Dedifferentiated amniotic fluid mesenchymal stem cell (primary cell): ENCODE measurements at regions not wholly inside any gene's neighbourhood (a gene's known extent, or its start where the extent isn't known, plus 50 kb on each side); places are given as distances from the start of the nearest gene placed in this dataset.

Experiments used
- DNase-seq: peaks from one replicate; pipeline ENCODE4 v3.0.0-alpha.2; 2016; ENCODE audit errors: extremely low spot score

GRCh38 chr7:17689361-17689902 lies 250.9 kb downstream of the SNX13 start:
- no peak for DNase-seq

DNA sequence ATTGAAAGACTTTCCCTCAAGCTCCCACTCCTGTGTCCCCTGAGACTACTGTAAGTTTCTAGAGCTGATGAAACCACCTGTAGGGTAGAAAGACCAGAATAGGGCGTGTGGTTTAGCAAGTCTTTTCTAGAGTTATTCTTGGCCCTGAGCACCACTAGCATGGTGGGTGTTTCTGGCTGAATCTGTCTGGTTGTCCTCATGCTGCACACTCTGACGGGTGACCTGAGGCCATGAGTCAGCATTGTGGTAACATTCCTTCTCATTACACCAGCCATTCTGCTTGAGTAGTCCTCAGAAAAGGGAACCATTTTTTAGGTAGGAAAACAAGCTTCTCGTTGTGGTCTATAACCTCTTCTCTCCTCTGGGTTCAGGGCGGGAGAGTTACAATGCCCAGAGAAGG lies 250.3 kb downstream of the SNX13 start:
- DNase-seq: peak; percentile 88

DNA sequence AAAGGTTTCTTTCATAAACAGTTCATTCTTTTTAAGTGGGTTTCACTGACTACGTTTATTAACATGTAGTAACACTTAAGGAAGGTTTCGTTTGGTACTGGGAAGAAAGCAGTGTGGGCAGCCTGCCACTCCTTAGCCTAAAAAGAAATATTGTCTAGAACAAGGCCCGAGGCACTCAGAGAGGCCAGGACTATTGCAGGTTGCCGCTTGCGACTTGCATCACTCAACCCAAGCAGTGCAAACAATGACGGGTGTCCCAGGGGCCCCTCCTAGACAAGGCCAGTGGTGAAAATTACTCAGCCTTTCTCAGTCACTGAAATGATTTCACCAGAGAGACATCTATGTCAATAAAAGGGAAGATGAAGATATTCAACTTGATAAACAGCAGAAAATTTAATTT lies 243.9 kb downstream of the SNX13 start:
- DNase-seq: peak; percentile 99

- peak; percentile 61 for DNase-seq
Measured at GRCh38 chr7:17697128-17697881, 243.0 kb downstream of the SNX13 start.

GRCh38 chr7:17699696-17700095 lies 240.6 kb downstream of the SNX13 start:
- no peak for DNase-seq

DNA sequence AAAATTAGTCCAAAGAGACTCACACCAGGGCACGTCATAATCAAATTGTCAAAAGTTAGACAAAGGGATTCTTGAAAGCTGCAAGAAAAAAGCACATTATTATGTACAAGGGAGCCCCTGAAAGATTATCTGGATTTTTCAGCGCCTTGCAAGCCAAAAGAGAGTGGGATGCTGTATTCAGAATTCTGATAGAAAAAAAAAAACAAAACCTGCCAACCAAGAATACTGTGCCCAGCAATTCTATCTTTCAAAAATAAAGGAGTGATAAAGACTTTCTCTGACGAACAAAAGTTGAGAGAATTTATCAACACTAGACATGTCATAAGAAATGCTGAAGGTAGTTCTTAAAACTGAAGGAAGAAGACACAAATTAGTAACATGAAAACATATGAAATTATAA lies 240.2 kb downstream of the SNX13 start:
- no peak for DNase-seq

DNA sequence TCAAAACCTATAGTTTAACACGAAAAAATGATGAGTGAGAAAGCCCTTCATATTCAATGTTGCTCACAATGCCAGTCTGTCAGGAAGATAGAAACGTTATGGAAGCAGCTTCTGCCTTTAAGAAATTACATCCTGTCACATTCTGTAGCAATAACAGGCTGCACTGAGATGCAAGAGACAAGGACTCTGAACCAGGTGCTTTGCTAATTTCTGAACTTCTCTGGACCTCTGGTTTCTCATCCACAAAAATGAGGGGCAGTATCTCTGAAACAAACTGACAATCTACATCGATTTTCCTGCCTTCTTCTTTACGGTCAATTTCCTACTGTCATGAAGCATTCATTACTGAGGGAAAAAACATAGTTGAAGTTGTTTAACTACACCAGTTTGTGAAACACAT lies 234.0 kb downstream of the SNX13 start:
- DNase-seq: no peak

DNA sequence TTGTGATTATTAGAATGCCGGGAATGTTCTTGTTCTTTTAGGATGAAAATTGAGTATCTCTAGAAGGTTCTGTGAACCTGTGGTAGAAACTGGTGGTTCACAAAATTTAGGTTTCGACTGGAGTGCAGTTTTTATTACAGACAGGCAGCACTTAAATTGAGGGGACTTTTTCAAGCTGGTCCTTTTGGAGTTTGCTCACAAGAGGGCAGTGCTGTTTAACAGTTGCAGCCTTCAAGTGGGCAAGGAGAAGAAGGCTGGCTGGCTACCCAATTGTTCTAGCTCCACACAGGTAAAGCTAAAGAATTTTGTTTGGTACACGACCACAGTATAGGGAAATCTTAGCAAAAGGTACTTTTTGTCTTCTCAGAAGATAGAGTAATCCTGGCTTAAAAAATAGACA lies 233.6 kb downstream of the SNX13 start:
- peak; percentile 71 for DNase-seq

DNA sequence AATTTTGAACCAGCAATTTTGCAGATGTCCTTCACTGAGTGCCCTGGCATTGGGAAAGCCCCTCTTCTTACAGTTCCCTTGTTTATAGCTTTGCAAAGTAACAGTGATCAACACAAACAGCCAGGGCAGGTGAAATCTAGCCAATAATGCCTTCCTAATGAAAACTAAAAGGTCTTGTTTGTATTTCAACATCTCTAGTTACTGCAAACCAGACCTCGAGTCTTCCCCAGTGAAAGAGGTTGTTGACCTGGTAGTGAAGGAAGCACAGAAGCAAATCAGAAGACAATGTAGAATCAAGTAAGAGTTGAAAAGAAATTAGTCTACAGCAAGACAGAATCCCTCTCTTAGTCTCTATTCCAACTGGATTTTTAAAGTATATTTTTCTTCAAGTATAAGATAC lies 231.2 kb downstream of the SNX13 start:
- no peak for DNase-seq

- DNase-seq: no peak
Measured at GRCh38 chr7:17709599-17709998, 230.7 kb downstream of the SNX13 start.

DNA sequence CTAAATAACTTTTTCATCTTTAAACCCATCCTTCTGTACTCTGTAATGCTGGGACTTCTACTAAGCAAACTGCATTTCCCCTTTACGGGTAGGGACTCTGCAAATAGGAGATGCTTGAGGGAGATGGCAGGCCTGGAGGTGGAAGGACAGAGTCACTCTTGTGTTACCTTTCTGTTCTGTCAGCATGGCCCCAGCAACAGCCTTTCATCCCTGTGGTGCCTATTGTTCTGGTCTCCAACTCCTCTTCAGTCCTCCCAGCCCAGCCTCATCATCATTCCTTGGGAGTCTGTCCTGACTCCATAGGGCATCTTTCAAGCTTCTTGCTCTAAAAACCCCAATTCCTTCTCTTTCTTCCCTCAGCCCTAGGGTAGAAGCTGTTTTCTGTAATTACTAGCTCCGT lies 230.0 kb downstream of the SNX13 start:
- DNase-seq: no peak

- no peak for DNase-seq
Measured at GRCh38 chr7:17713584-17713983, 226.7 kb downstream of the SNX13 start.

- no peak for DNase-seq
Measured at GRCh38 chr7:17716816-17717215, 223.5 kb downstream of the SNX13 start.

GRCh38 chr7:17719998-17720397 lies 220.3 kb downstream of the SNX13 start:
- no peak for DNase-seq

GRCh38 chr7:17721736-17722285 lies 218.5 kb downstream of the SNX13 start:
- no peak for DNase-seq

DNA sequence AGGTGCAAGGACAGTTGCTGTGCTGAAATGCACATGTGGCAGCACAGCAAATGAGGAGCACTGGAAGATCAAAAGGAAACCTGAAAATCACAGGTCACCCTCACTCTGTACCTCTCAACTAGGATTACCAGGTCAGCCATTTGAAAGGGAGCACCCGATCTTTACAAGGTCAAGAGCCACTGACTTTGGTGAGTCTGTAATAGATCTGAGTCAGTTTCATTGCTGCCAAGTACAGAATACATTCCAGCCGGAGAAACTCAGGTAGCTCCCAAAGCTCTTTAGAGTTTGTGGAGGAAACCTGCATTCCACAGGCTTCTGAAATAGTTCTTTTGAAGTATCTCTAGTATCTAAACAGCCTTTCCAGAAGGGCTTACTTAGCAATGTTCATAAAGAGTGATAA lies 217.5 kb downstream of the SNX13 start:
- no peak for DNase-seq

DNA sequence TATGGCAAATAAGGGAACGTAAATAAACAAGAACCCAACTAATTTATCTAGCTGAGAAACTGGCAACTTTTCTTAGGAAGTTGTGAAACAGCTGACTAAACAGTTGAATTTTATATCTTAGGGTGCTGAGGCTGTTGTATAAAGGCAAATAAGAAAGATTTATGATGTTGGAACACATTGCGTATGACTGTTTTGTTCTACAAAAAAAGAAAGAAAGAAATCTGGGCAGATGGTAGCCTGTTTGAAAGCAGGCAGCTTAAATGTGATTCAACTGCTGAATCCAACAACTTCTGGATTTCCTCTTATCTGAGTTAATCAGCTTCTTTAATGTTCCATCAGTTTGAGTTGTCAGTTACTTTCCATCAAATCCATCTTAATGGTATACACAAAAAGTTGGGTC lies 214.5 kb downstream of the SNX13 start:
- no peak for DNase-seq

GRCh38 chr7:17732083-17732482 lies 208.2 kb downstream of the SNX13 start:
- no peak for DNase-seq
